ENCODE measurements at regions not wholly inside any gene's neighbourhood (a gene's known extent, or its start where the extent isn't known, plus 50 kb on each side); places are given as distances from the start of the nearest gene placed in this dataset.
A peak's percentile ranks its signal among the peaks of the same experiment; 100 is the strongest.

- H3K36me3 Mint-ChIP-seq: no peaks in the 10 kb centered on the region
- no peaks in the 10 kb centered on the region for H3K4me1 Mint-ChIP-seq
- H3K9me3 Mint-ChIP-seq: no peaks in the 10 kb centered on the region
- no peak overlapping the region for H3K4me3 Mint-ChIP-seq
- H3K27ac Mint-ChIP-seq: no peak overlapping the region
- H3K27me3 Mint-ChIP-seq: peaks cover 26% of the 10 kb centered on the region
Measured at GRCh38 chr1:29502225-29502910, 266.0 kb downstream of the PTPRU start.

- no peaks in the 10 kb centered on the region for H3K9me3 Mint-ChIP-seq
- peaks cover 23% of the 10 kb centered on the region for H3K27me3 Mint-ChIP-seq
- H3K4me3 Mint-ChIP-seq: no peak overlapping the region
- no peak overlapping the region for H3K27ac Mint-ChIP-seq
- H3K36me3 Mint-ChIP-seq: no peaks in the 10 kb centered on the region
- H3K4me1 Mint-ChIP-seq: no peaks in the 10 kb centered on the region
Measured at GRCh38 chr1:29501227-29501976, 265.1 kb downstream of the PTPRU start.

- no peaks in the 10 kb centered on the region for H3K36me3 Mint-ChIP-seq
- no peak overlapping the region for H3K4me3 Mint-ChIP-seq
- peaks cover 20% of the 10 kb centered on the region for H3K27me3 Mint-ChIP-seq
- no peak overlapping the region for H3K27ac Mint-ChIP-seq
- no peaks in the 10 kb centered on the region for H3K4me1 Mint-ChIP-seq
- no peaks in the 10 kb centered on the region for H3K9me3 Mint-ChIP-seq
Measured at GRCh38 chr1:29500651-29501050, 264.3 kb downstream of the PTPRU start.

DNA sequence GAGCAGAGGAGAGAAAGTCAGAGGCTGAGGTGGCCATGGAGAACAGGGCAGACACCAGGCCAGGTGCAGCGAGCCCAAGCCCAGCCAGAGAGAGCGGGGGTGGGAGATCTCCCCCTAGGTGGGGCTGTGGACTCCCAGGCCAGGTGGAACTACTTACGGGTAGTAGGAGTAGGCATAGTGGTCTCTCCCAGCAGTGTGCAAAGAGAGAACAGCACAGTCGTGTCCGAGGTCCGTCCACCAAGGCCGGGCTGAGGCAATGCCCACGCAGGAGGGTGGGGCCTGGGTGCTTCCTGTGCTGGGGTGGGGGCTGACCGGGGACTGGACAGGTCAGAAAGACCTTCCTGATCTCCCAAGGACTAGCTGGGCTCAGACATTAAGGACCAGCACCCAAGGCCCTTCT lies 263.7 kb downstream of the PTPRU start:
- no peak overlapping the region for H3K27ac Mint-ChIP-seq
- H3K9me3 Mint-ChIP-seq: no peaks in the 10 kb centered on the region
- no peaks in the 10 kb centered on the region for H3K4me1 Mint-ChIP-seq
- peaks cover 20% of the 10 kb centered on the region for H3K27me3 Mint-ChIP-seq
- no peak overlapping the region for H3K4me3 Mint-ChIP-seq
- H3K36me3 Mint-ChIP-seq: no peaks in the 10 kb centered on the region

GRCh38 chr1:29499104-29499650 lies 262.9 kb downstream of the PTPRU start:
- Mint-ChIP-seq H3K36me3 (no peaks in the 10 kb centered on the region), H3K27me3 (peaks cover 20% of the 10 kb centered on the region), H3K4me3 (no peak overlapping the region), H3K4me1 (no peaks in the 10 kb centered on the region), H3K9me3 (no peaks in the 10 kb centered on the region), H3K27ac (peak overlapping the region; percentile 63)

DNA sequence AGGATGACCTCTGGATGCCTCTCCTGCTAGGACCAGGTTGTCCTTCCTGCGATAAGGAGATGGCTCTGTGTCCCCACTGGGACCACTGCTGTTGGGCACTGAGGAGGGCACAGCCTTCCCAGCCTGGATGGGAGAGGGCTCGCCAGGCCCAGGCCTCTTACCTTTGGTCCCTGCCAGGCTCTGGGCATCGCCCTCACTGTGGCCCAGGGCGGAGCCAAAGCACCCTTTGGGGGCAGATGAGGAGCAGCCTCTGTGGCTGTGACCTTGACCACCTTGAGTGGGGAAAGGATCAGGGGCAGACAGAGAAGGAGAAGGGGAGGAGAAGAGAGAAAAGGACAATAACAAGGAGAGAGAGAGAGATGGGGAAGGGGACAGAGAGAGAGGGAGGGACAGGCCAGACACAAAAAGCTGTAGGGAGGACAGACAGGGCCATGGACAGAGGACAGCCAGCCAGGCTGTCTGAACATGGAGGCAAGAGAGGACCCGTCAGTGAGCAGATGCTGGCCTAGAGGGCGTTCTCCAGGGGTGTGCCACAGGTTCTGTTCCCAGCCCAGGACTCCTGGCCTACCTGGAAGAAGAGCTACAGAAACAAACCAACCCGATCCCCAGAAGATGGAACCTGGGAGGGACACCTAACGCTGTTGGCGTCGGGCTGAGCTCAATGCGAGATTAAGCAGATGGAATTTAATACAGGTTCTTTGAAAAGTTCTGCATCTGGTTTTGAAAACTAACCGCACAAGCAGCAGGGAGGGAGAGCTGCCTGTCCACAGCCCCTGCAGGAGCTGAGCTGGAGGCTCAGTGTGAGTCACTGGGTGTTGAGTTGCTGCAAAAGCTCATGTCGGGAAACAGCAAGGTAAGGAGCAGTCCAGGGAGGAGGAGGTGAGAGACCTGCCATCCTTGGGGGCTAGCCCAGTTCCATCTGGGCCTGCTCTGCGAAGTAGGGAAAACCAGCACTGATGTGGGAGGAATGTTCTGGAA lies 262.1 kb downstream of the PTPRU start:
- H3K9me3 Mint-ChIP-seq: no peaks in the 10 kb centered on the region
- peak overlapping the region; percentile 63 for H3K27ac Mint-ChIP-seq
- H3K4me3 Mint-ChIP-seq: no peak overlapping the region
- no peaks in the 10 kb centered on the region for H3K36me3 Mint-ChIP-seq
- no peaks in the 10 kb centered on the region for H3K4me1 Mint-ChIP-seq
- peaks cover 21% of the 10 kb centered on the region for H3K27me3 Mint-ChIP-seq

GRCh38 chr1:29497395-29498125 lies 261.2 kb downstream of the PTPRU start:
- H3K4me1 Mint-ChIP-seq: no peaks in the 10 kb centered on the region
- H3K27me3 Mint-ChIP-seq: peaks cover 19% of the 10 kb centered on the region
- no peaks in the 10 kb centered on the region for H3K36me3 Mint-ChIP-seq
- H3K4me3 Mint-ChIP-seq: no peak overlapping the region
- H3K9me3 Mint-ChIP-seq: no peaks in the 10 kb centered on the region
- no peak overlapping the region for H3K27ac Mint-ChIP-seq

DNA sequence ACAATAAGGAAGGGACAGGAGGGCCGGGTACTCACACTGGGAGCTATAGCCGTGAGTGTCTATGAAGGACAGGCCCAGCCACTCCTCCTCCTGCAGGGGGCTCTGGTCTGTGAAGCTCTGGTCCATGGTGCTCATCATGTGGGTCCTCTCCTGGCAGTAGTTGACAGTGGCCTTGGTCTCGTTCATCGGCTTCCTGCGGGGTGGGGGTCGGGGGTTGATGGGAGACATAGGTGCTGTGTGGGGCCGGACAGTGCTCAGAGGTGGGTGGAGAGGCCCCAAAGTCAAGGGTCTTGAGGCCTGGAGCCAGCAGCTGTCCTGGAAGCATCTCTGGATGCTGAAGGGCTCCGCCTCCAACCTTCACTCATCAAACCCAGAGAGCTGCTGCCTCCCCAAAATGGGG lies 260.4 kb downstream of the PTPRU start:
- Mint-ChIP-seq H3K27me3 (peaks cover 19% of the 10 kb centered on the region), H3K9me3 (no peaks in the 10 kb centered on the region), H3K27ac (no peak overlapping the region), H3K4me1 (no peaks in the 10 kb centered on the region), H3K36me3 (no peaks in the 10 kb centered on the region), H3K4me3 (no peak overlapping the region)

DNA sequence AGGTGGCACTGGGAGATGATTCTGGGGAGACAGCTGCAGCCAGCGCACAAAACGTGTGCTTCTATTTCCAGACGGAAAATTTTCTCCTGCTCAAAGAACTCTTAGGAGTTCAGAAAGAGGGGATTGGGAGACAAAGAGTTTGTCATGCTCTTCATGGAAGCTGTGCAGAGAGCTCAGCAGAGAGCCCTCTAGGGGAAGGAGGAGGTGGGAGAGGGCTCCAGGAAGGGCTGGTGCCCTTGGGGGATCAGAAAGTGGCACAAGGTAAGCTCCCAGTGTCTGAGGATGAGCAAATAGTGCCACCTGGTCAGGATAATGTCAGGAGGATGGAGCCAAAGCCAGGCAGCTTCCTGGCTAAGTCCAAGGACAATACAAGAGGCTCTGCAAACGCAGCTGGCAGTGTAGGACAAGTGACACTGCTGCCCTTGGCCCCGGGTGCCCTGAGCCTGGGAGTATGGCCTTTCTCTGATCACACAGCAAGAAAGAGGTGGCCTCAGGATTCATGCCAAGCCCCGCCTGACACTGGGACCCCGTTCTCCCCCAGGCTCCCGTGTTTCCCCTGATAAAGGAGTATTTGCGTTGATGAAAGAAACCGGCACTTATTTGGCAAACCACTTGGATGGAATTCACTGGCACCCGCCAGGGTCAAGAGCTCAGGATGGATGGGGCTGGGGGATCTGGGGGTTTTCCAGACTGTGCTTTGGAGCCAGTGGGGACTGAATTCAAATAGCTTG lies 254.0 kb downstream of the PTPRU start:
- H3K4me1 Mint-ChIP-seq: no peaks in the 10 kb centered on the region
- no peaks in the 10 kb centered on the region for H3K36me3 Mint-ChIP-seq
- H3K27me3 Mint-ChIP-seq: peaks cover 4% of the 10 kb centered on the region
- H3K27ac Mint-ChIP-seq: no peak overlapping the region
- no peak overlapping the region for H3K4me3 Mint-ChIP-seq
- no peaks in the 10 kb centered on the region for H3K9me3 Mint-ChIP-seq

DNA sequence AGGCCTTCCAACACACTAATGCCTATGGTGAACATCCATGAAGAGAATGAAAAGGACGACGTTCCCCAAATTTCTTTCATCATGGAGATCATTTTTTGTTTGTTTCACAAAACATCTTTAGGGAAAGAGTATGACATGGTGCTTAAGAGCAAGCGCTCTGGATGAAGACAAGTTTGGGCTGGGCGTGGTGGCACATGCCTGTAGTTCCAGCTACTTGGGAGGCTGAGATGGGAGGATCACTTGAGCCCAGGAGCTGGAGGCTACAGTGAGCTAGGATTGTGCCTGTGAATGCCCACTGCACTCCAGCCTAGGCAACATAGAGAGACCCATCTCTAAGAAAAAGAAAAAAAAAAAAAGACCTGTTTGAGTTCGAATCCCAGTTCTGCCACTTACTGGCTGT lies 253.1 kb downstream of the PTPRU start:
- H3K36me3 Mint-ChIP-seq: no peaks in the 10 kb centered on the region
- H3K4me3 Mint-ChIP-seq: no peak overlapping the region
- H3K27me3 Mint-ChIP-seq: peaks cover 4% of the 10 kb centered on the region
- H3K27ac Mint-ChIP-seq: no peak overlapping the region
- H3K4me1 Mint-ChIP-seq: no peaks in the 10 kb centered on the region
- no peaks in the 10 kb centered on the region for H3K9me3 Mint-ChIP-seq

- Mint-ChIP-seq H3K27me3 (peaks cover 3% of the 10 kb centered on the region), H3K27ac (no peak overlapping the region), H3K36me3 (no peaks in the 10 kb centered on the region), H3K4me3 (no peak overlapping the region), H3K4me1 (no peaks in the 10 kb centered on the region), H3K9me3 (no peaks in the 10 kb centered on the region)
Measured at GRCh38 chr1:29488794-29489311, 252.5 kb downstream of the PTPRU start.

DNA sequence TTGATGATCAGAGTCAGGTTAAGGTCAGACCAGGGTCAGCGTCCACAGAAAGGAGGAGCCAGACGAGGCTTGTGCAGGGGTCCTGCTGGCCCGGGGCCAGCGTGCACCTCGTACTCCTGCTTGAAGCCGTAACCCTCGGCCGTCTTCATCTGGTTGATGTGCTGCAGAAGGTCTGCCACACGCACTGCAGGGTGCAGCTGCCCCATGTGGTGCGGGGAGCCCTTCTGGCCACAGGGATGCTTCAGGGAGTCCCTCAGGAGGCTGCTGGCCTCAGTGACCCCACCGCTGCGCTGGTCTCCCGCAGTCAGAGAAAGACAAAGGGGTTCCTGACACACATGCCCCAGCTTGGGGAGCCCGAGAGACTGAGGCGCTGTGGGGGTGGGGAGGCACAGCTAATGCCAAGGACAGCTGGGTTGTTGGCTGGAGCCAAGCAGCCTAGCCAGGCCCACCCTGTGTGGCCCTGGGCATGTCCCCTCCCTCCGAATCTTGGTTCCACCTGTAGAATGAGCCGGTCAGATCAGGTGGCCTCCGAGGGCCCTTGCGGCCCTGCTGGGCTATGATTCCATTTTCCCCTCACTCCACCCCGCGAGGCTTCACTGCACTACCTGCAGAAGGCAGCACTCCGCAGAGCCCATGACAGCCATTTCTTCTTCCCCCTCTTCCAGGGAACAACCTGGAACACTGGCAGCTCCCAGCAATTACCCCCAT lies 251.9 kb downstream of the PTPRU start:
- H3K4me1 Mint-ChIP-seq: no peaks in the 10 kb centered on the region
- peak overlapping the region; percentile 26 for H3K27ac Mint-ChIP-seq
- no peaks in the 10 kb centered on the region for H3K9me3 Mint-ChIP-seq
- H3K27me3 Mint-ChIP-seq: peaks cover 3% of the 10 kb centered on the region
- no peak overlapping the region for H3K4me3 Mint-ChIP-seq
- no peaks in the 10 kb centered on the region for H3K36me3 Mint-ChIP-seq

DNA sequence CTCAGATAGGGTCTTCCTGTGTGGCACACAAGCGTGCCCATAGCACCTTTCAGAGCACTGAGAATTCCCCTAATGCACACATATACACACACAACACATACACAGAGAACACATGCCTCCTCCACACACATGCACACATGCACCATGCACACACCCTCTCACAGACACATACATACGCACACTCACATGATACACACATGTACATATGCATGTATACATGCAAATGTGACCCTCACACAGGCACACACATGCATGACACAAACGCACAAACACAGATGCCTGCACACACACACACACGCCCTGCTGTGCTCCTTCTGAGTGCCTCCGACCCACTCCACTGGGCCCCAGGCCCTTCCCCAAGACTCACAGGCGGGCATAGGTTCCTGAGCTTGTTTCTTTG lies 251.0 kb downstream of the PTPRU start:
- Mint-ChIP-seq H3K4me3 (no peak overlapping the region), H3K27me3 (peaks cover 3% of the 10 kb centered on the region), H3K36me3 (no peaks in the 10 kb centered on the region), H3K4me1 (no peaks in the 10 kb centered on the region), H3K9me3 (no peaks in the 10 kb centered on the region), H3K27ac (no peak overlapping the region)
